NB4 (cell line): ENCODE measurements at regions not wholly inside any gene's neighbourhood (a gene's known extent, or its start where the extent isn't known, plus 50 kb on each side); places are given as distances from the start of the nearest gene placed in this dataset.

Source experiments
- DNase-seq: peaks from one replicate; pipeline ENCODE4 v3.0.0; 2010; ENCODE audit warnings: low read depth
- H3K4me3 ChIP-seq: one replicate; pipeline ENCODE4 v1.5.1; 2011; ENCODE audit warnings: mild to moderate bottlenecking, low read depth, low read length, moderate library complexity
- MYC ChIP-seq: IDR thresholded peaks from 2 replicates; pipeline ENCODE4 v1.6.1; 2011; ENCODE audit warnings: low read depth, low read length
- POLR2A ChIP-seq: IDR thresholded peaks from 2 replicates; pipeline ENCODE4 v1.6.1; 2011; ENCODE audit warnings: mild to moderate bottlenecking; ENCODE audit not compliant: insufficient read length; ENCODE audit errors: extremely low read depth
- TF ChIP-seq, protein P1 (sequence below): IDR thresholded peaks from 2 replicates; pipeline ENCODE4 v1.6.1; 2011; ENCODE audit warnings: low read depth, low read length
- TF ChIP-seq, protein P2 (sequence below): IDR thresholded peaks from one replicate; pipeline ENCODE4 v1.5.1; 2012; ENCODE audit warnings: low read depth, low read length

DNA sequence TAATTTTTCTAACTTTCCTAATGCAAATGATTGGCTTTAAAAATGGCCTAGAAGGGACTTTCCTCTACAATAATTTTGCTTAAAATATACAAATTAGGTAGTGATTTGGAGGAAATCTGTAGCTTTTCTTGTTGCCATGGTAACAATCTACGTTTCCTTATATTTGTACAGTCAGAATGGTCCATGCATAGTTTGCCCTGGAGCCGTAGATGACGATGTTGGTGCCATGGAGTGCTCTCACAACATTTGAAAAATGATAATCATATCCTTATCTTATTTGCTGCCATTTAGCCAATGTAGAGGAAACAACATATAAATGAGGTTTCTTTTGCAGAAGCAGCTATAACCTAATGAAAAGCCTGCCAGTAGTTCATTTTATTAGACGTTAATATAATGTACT, 89.0 kb upstream of the NMU start:
- no peak for DNase-seq
- H3K4me3 ChIP-seq = no peak overlapping the region
- TF ChIP-seq, protein P1, sequence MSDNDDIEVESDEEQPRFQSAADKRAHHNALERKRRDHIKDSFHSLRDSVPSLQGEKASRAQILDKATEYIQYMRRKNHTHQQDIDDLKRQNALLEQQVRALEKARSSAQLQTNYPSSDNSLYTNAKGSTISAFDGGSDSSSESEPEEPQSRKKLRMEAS = no peak
- TF ChIP-seq, protein P2, sequence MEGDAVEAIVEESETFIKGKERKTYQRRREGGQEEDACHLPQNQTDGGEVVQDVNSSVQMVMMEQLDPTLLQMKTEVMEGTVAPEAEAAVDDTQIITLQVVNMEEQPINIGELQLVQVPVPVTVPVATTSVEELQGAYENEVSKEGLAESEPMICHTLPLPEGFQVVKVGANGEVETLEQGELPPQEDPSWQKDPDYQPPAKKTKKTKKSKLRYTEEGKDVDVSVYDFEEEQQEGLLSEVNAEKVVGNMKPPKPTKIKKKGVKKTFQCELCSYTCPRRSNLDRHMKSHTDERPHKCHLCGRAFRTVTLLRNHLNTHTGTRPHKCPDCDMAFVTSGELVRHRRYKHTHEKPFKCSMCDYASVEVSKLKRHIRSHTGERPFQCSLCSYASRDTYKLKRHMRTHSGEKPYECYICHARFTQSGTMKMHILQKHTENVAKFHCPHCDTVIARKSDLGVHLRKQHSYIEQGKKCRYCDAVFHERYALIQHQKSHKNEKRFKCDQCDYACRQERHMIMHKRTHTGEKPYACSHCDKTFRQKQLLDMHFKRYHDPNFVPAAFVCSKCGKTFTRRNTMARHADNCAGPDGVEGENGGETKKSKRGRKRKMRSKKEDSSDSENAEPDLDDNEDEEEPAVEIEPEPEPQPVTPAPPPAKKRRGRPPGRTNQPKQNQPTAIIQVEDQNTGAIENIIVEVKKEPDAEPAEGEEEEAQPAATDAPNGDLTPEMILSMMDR = no peak
- no peak for TF ChIP-seq MYC
- TF ChIP-seq POLR2A = no peak

DNA sequence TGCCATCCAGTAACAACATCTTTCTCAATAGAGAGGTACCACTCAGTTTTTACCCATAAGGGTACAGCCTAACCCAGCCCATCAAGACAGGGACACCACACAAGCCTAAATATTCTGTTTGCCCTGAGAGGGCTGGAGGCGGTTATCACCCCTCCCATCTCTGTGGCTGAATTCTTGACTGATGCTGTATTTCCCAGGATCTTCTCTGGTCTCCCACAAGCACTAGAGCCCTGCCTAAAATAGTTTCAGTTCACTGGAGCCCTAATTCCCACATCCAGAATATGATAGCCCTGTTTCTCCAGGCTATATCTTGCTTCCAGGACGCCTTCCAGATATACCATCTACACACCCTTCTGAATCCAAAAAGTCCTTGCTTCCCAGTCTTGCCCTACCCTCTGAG, 91.6 kb upstream of the NMU start:
- no peak overlapping the region for H3K4me3 ChIP-seq
- DNase-seq = no peak
- TF ChIP-seq, protein P1 = no peak
- TF ChIP-seq, protein P2 = no peak
- TF ChIP-seq MYC (no peak), POLR2A (no peak)

DNA sequence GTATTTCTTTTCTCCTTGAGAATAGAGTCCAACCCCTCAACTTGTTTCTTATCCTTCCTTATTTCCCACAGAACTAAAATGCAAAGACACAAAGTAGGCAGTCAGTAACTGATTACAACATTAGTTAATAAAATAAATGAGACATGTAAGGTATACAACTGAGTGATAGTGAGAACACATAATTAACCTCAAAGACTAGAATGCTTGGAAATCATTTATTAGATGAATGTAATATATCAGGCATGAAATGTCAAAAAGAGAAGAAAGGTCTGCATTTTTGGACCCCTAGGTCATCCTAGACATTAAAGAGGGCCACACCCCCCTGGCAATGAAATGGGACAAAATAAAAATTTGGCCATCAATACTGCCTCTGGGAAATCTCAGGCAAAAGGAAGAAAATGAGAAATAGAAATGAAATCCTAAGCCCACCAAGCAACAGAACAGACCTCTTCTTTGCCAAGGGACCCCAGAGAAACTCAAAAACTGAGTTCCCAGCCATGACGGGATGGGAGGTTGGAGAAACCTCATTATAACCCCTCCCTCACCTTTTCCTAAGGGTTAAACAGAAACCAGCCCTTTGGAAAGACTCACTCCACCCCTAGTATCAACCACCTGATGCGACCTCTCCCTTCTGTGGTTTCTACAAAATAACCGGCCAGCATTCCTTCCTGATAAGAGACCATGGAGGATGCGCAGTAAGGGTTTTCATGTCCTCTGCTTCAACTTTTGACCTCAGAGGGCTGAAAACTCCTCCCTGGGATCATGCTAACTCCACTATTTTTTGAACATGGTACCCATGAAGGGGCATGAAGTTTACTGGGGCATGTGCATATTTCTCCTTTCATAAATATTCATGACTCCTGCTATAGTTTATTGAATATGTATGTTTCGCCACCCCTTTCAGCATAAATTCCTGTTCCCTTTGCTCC, 90.0 kb upstream of the EXOC1L start:
- TF ChIP-seq POLR2A = no peak
- DNase-seq = no peak
- H3K4me3 ChIP-seq = no peak overlapping the region

DNA sequence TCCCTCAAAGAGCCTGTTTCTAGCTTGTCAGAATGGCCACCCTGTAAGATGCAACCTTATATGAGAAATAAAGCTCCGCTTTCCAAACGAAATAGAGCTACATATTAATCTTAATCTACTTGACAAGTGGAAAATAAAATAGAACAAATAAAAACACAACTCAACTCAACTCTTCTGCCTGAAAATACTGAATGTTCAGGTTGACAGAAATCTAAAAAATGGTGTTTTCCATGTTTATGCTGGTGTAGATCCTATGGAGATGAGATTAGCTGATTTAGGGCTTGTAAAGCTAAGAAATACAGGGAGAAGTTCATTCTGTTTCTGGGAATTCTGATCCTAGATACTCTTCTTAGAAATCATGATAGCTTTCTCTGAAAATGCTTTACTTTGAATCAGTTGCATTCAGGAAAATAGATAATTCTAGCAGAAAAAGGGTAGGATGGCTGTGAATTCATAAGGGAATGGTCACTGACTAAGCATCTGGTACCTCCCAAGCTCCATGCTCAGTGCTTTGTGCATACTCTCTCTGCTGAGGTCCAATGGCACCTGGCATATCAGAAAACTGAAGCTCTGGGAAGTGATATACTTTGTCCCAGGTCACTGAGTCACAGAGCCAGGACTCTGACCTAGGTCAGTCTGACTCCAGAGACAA, 89.2 kb upstream of the EXOC1L start:
- DNase-seq = no peak
- TF ChIP-seq, protein P1 = no peak
- TF ChIP-seq, protein P2 = no peak
- no peak overlapping the region for H3K4me3 ChIP-seq

DNA sequence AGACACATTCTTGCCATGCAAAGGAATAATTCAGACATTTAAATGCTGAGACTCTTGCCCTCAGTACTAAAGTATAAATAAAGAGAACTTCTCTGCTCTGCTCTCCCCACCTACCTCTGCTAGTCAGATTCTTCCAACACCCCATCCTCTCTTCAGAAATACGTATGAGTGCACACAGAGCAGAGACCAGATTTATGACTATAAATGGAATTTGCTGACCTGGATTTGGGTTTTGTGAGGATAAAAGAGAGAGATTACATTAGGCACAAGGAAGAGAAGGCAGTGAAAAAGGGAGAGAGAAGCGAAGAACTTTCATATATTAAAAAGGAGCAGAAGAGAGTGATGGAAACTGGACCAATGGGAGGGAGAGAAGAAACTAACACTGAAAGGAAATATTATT, 87.6 kb upstream of the EXOC1L start:
- no peak for TF ChIP-seq POLR2A
- TF ChIP-seq, protein P1 = no peak
- TF ChIP-seq, protein P2 = no peak
- no peak for TF ChIP-seq MYC
- DNase-seq = no peak
- no peak overlapping the region for H3K4me3 ChIP-seq

DNA sequence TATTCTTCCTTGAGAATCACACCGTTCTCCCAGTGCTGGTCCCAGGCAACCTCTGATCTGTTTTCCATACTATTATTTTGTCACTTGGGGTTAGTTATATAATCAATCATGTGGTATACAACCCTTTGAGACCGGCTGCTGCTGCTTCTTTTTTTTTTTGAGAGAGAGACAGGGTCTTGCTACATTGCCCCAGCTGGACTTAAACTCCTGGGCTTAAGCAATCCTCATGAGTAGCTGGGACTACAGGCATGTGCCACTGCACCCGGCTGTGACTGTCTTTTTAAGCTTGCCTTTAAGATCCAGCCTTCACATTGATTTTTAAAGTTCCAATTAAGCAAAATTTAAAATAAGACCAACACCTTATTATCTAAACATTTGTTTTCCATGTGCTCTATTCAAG, 86.7 kb upstream of the EXOC1L start:
- no peak overlapping the region for H3K4me3 ChIP-seq
- no peak for DNase-seq
- no peak for TF ChIP-seq POLR2A
- no peak for TF ChIP-seq MYC
- TF ChIP-seq, protein P2 = no peak
- TF ChIP-seq, protein P1 = no peak
